ENCODE measurements at regions not wholly inside any gene's neighbourhood (a gene's known extent, or its start where the extent isn't known, plus 50 kb on each side); places are given as distances from the start of the nearest gene placed in this dataset.

- Histone ChIP-seq H3K36me3 (ENCODE audit: control insufficient read depth, insufficient read depth, low read length) (no peaks in the 10 kb centered on the region), H3K4me1 (ENCODE audit: control insufficient read depth, insufficient read depth, low read length) (no peaks in the 10 kb centered on the region), H3K4me3 (ENCODE audit: low read length) (no peak overlapping the region), H3K9me3 (ENCODE audit: control insufficient read depth, insufficient read depth, low read length) (no peaks in the 10 kb centered on the region), H3K27ac (ENCODE audit: low read length) (no peak overlapping the region), H3K27me3 (ENCODE audit: control insufficient read depth, insufficient read depth, low read length) (no peaks in the 10 kb centered on the region)
- DNase-seq = no peak
- Mint-ChIP-seq H3K27ac (no peak overlapping the region), H3K36me3 (no peaks in the 10 kb centered on the region), H3K27me3 (ENCODE audit: low read depth in 2 of 2) (peaks cover 0 to 3% of the 10 kb centered on the region in 2 donors), H3K9me3 (no peaks in the 10 kb centered on the region), H3K4me1 (no peaks in the 10 kb centered on the region), H3K4me3 (no peak overlapping the region)
- intact Hi-C loops (cut with micrococcal nuclease) = no loop called here
- no peak for ATAC-seq
- WGBS (ENCODE audit: insufficient coverage) = 76% methylated on average over 2 of the region's 3 CpGs
- no peak for TF ChIP-seq CTCF (IDR thresholded peaks at IDR 0.05)
These were observed 66.1 kb upstream of the ZDHHC17 start for GRCh38 chr12:76697849-76698248.

- Mint-ChIP-seq H3K36me3 (no peaks in the 10 kb centered on the region), H3K4me3 (no peak overlapping the region), H3K4me1 (no peaks in the 10 kb centered on the region), H3K9me3 (no peaks in the 10 kb centered on the region), H3K27ac (no peak overlapping the region), H3K27me3 (ENCODE audit: low read depth in 2 of 2) (peaks cover 0 to 3% of the 10 kb centered on the region in 2 donors)
- 97% methylated on average over 1 of the region's 1 CpG for WGBS (ENCODE audit: insufficient coverage)
- Histone ChIP-seq H3K27ac (ENCODE audit: low read length) (no peak overlapping the region), H3K9me3 (ENCODE audit: control insufficient read depth, insufficient read depth, low read length) (no peaks in the 10 kb centered on the region), H3K36me3 (ENCODE audit: control insufficient read depth, insufficient read depth, low read length) (no peaks in the 10 kb centered on the region), H3K4me3 (ENCODE audit: low read length) (no peak overlapping the region), H3K4me1 (ENCODE audit: control insufficient read depth, insufficient read depth, low read length) (no peaks in the 10 kb centered on the region), H3K27me3 (ENCODE audit: control insufficient read depth, insufficient read depth, low read length) (no peaks in the 10 kb centered on the region)
- no peak for TF ChIP-seq CTCF (IDR thresholded peaks at IDR 0.05)
- ATAC-seq (no peak), DNase-seq (no peak)
- intact Hi-C loops (cut with micrococcal nuclease) = no loop called here
These were observed 65.6 kb upstream of the ZDHHC17 start for GRCh38 chr12:76698316-76698715.

- no peak for DNase-seq
- no peak overlapping the region for H3K27ac ChIP-seq (ENCODE audit: low read length)
- H3K4me3 ChIP-seq (ENCODE audit: low read length) = no peak overlapping the region
- intact Hi-C loops (cut with micrococcal nuclease) = no loop called here
- no peak for TF ChIP-seq CTCF (IDR thresholded peaks at IDR 0.05)
- no peaks in the 10 kb centered on the region for H3K27me3 ChIP-seq (ENCODE audit: control insufficient read depth, insufficient read depth, low read length)
- 77% methylated on average over 7 of the region's 7 CpGs for WGBS (ENCODE audit: insufficient coverage)
- no peaks in the 10 kb centered on the region for H3K4me1 ChIP-seq (ENCODE audit: control insufficient read depth, insufficient read depth, low read length)
- H3K9me3 Mint-ChIP-seq = no peaks in the 10 kb centered on the region
- no peak for ATAC-seq
- H3K36me3 Mint-ChIP-seq = no peaks in the 10 kb centered on the region
- H3K9me3 ChIP-seq (ENCODE audit: control insufficient read depth, insufficient read depth, low read length) = no peaks in the 10 kb centered on the region
- H3K36me3 ChIP-seq (ENCODE audit: control insufficient read depth, insufficient read depth, low read length) = no peaks in the 10 kb centered on the region
- no peak overlapping the region for H3K27ac Mint-ChIP-seq
- H3K4me1 Mint-ChIP-seq = no peaks in the 10 kb centered on the region
- H3K27me3 Mint-ChIP-seq (ENCODE audit: low read depth in 2 of 2) = peaks cover 0 to 3% of the 10 kb centered on the region in 2 donors
- H3K4me3 Mint-ChIP-seq = no peak overlapping the region
These were observed 64.9 kb upstream of the ZDHHC17 start for GRCh38 chr12:76698966-76699365.

GRCh38 chr12:76701690-76702089 lies 62.2 kb upstream of the ZDHHC17 start:
- Mint-ChIP-seq H3K9me3 (no peaks in the 10 kb centered on the region), H3K4me3 (no peak overlapping the region), H3K27ac (no peak overlapping the region), H3K4me1 (peaks cover 0 to 7% of the 10 kb centered on the region in 2 donors), H3K27me3 (ENCODE audit: low read depth in 2 of 2) (peaks cover 7 to 11% of the 10 kb centered on the region in 2 donors), H3K36me3 (no peaks in the 10 kb centered on the region)
- TF ChIP-seq CTCF (IDR thresholded peaks at IDR 0.05) = no peak
- H3K9me3 ChIP-seq (ENCODE audit: control insufficient read depth, insufficient read depth, low read length) = no peaks in the 10 kb centered on the region
- WGBS (ENCODE audit: insufficient coverage) = 73% methylated on average over 1 of the region's 1 CpG
- DNase-seq (no peak), ATAC-seq (no peak)
- no peak overlapping the region for H3K27ac ChIP-seq (ENCODE audit: low read length)
- no peak overlapping the region for H3K4me3 ChIP-seq (ENCODE audit: low read length)
- intact Hi-C loops (cut with micrococcal nuclease) = no loop called here
- H3K36me3 ChIP-seq (ENCODE audit: control insufficient read depth, insufficient read depth, low read length) = no peaks in the 10 kb centered on the region
- no peaks in the 10 kb centered on the region for H3K4me1 ChIP-seq (ENCODE audit: control insufficient read depth, insufficient read depth, low read length)
- no peaks in the 10 kb centered on the region for H3K27me3 ChIP-seq (ENCODE audit: control insufficient read depth, insufficient read depth, low read length)

All from natural killer cell (primary cell).